Activated CD4-positive, alpha-beta T cell treated with anti-CD3 and anti-CD28 coated beads, Interleukin-10, Interleukin-2, amounts not matched to agents 100 ng/mL and 50 ng/mL, durations not matched to agents 16 hours and 8 hours (primary cell): ENCODE measurements at regions not wholly inside any gene's neighbourhood (a gene's known extent, or its start where the extent isn't known, plus 50 kb on each side); places are given as distances from the start of the nearest gene placed in this dataset.
"Not testable (repeated sequence)": the region's sequence is repeated elsewhere in the genome, so short reads cannot be mapped to it uniquely, and the experiment has no call there.

Source experiments
- DNase-seq: peaks from one replicate; pipeline ENCODE4 v3.0.0-alpha.2; 2020

GRCh38 chr13:93023929-93024328 is 202.7 kb upstream of the GPC6 start:
- no peak for DNase-seq

- no peak for DNase-seq
Observed at GRCh38 chr13:93025984-93026383, 200.6 kb upstream of the GPC6 start.

- no peak for DNase-seq
Observed at GRCh38 chr13:93029536-93029935, 197.1 kb upstream of the GPC6 start.

- no peak for DNase-seq
Observed at GRCh38 chr13:93036380-93036779, 190.2 kb upstream of the GPC6 start.

GRCh38 chr13:93037780-93038179 is 188.8 kb upstream of the GPC6 start:
- no peak for DNase-seq

- no peak for DNase-seq
Observed at GRCh38 chr13:93038187-93038586, 188.4 kb upstream of the GPC6 start.

- no peak for DNase-seq
Observed at GRCh38 chr13:93039131-93039530, 187.5 kb upstream of the GPC6 start.

GRCh38 chr13:93041566-93041965 is 185.0 kb upstream of the GPC6 start:
- DNase-seq, result not testable (repeated sequence)

- DNase-seq, result no peak
Observed at GRCh38 chr13:93045836-93046235, 180.8 kb upstream of the GPC6 start.

- DNase-seq, result no peak
Observed at GRCh38 chr13:93055233-93055632, 171.4 kb upstream of the GPC6 start.

- DNase-seq, result no peak
Observed at GRCh38 chr13:93058301-93058700, 168.3 kb upstream of the GPC6 start.

GRCh38 chr13:93060144-93060543 is 166.5 kb upstream of the GPC6 start:
- no peak for DNase-seq

- no peak for DNase-seq
Observed at GRCh38 chr13:93066187-93066586, 160.4 kb upstream of the GPC6 start.

- no peak for DNase-seq
Observed at GRCh38 chr13:93079294-93079693, 147.3 kb upstream of the GPC6 start.

GRCh38 chr13:93080166-93080565 is 146.4 kb upstream of the GPC6 start:
- DNase-seq, result no peak

- no peak for DNase-seq
Observed at GRCh38 chr13:93080587-93080986, 146.0 kb upstream of the GPC6 start.

- no peak for DNase-seq
Observed at GRCh38 chr13:93086329-93086728, 140.3 kb upstream of the GPC6 start.

- no peak for DNase-seq
Observed at GRCh38 chr13:93098972-93099371, 127.6 kb upstream of the GPC6 start.

GRCh38 chr13:93101226-93101734 is 125.3 kb upstream of the GPC6 start:
- DNase-seq, result no peak

GRCh38 chr13:93104270-93104669 is 122.3 kb upstream of the GPC6 start:
- DNase-seq, result no peak

GRCh38 chr13:93108111-93108601 is 118.5 kb upstream of the GPC6 start:
- no peak for DNase-seq

- DNase-seq, result no peak
Observed at GRCh38 chr13:93116809-93117208, 109.8 kb upstream of the GPC6 start.

GRCh38 chr13:93118081-93118615 is 108.5 kb upstream of the GPC6 start:
- no peak for DNase-seq

GRCh38 chr13:93140912-93141311 is 85.7 kb upstream of the GPC6 start:
- DNase-seq, result no peak

GRCh38 chr13:93144031-93144430 is 82.6 kb upstream of the GPC6 start:
- no peak for DNase-seq
